GM13977 (cell line): ENCODE measurements at regions not wholly inside any gene's neighbourhood (a gene's known extent, or its start where the extent isn't known, plus 50 kb on each side); places are given as distances from the start of the nearest gene placed in this dataset.

Source experiments
- DNase-seq: peaks from one replicate; pipeline ENCODE4 v3.0.0; 2012; ENCODE audit warnings: low spot score
- CTCF ChIP-seq: IDR thresholded peaks from 2 replicates; pipeline ENCODE4 v1.5.1; 2012; ENCODE audit warnings: mild to moderate bottlenecking, control low read depth; ENCODE audit not compliant: insufficient read depth; ENCODE audit errors: extremely low read depth, missing control alignments
- in situ Hi-C: fragments of 300-500 bp; cut with MboI; formaldehyde crosslinking; loops from one replicate; pipeline ENCODE4 v1.12.0; 2022; ENCODE audit warnings: low sequenced_read_pairs, low pct_unique_long_range_greater_than_20kb, mixed read lengths, inconsistent platforms; ENCODE audit not compliant: unreplicated experiment

- DNase-seq, result no peak
- in situ Hi-C loops, result no loop called here
- no peak for TF ChIP-seq CTCF
These were observed 106.0 kb upstream of the SYT6 start for GRCh38 chr1:114259511-114260160.

DNA sequence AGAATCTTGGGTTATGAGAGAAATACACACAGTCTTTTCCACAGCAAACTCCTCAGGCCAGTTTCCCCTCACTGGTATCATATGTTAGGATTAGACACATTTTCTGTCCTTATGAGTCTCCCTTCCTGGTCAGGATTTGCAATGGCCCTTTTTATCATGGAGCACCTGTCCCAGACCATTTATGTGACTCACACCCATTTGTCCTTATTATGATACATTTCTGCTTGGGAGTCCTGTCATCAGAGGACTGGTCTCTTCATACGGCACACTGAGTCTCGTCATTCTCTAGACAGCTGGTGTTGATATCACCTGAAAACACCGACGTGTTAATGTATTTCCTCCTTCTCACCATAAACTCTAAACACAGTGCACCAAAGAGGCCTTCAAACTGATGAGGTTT lies 105.0 kb upstream of the SYT6 start:
- DNase-seq, result no peak
- TF ChIP-seq CTCF, result no peak
- in situ Hi-C loops, result no loop called here

DNA sequence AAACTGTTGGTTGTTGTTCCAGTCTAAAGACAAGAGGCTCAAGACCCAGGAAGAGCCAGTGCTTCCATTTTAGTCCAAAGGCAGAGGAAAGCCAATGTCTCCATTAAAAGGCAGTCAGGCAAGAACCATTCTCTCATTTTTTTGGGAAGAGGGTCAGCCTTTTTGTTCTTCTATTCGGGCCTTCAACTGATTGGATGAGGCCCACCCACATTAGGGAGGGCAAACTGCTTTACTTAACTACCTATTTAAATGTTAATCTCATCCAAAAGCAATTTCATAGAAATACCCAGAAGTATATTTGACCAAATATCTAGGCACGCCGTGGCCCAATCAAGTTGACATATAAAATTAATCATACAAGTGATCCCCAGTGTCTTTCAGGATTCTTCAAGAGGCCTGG lies 104.4 kb upstream of the SYT6 start:
- TF ChIP-seq CTCF, result no peak
- in situ Hi-C loops, result no loop called here

DNA sequence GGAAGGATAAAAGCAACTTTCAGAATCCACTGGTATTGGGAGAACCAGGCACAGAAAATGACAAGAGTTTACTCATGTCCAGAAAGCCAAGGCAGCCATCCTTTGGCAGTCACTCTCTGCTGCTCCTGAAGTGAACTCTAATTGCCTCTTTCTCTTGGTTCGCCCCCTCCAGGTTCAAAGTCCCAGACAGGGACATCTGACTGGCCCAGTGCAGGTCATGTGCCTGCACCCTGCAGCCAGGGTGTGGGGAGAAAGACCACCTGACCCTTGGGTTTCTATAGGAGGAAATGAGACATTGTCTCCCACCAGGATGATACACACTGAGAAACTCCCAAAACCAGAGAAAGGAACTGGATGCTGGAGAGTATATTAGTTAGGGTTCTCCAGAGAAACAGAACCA lies 103.9 kb upstream of the SYT6 start:
- DNase-seq, result no peak
- in situ Hi-C loops, result no loop called here

More for the DNA sequence above, 104.4 kb upstream of the SYT6 start:
- DNase-seq, result no peak

GRCh38 chr1:114253900-114254299 lies 100.2 kb upstream of the SYT6 start:
- in situ Hi-C loops, result no loop called here
- no peak for DNase-seq
- TF ChIP-seq CTCF, result no peak

More for the DNA sequence above, 103.9 kb upstream of the SYT6 start:
- no peak for TF ChIP-seq CTCF

- in situ Hi-C loops, result no loop called here
- TF ChIP-seq CTCF, result no peak
- DNase-seq, result no peak
These were observed 97.9 kb upstream of the SYT6 start for GRCh38 chr1:114251573-114251939.
